ENCODE measurements at regions not wholly inside any gene's neighbourhood (a gene's known extent, or its start where the extent isn't known, plus 50 kb on each side); places are given as distances from the start of the nearest gene placed in this dataset.

DNA sequence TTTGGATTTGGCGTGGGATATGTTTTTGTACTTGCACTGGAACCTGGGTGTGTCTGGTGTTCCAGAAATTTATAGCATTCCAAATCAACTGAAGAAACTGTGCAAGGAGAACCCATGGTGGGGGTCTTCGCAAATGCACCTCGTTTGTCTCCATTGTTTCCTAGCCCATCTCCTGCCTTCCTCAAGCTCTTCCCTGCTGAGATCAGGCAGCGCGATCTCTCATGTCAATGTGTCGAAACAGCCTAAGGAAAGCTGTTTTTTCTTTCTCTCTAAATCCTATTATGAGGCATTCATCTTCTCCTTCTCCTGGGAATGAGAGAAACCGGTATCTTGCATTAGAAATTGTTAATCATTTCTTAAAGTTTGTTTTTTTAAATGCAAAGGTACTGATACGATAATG, 131.0 kb downstream of the KLF5 start:
- H2BK12ac ChIP-seq (ENCODE audit: low read length in 2 of 2) = no peak overlapping the region
- H3K4ac ChIP-seq (ENCODE audit: low read depth in 1 of 2, low read length in 2 of 2) = no peak overlapping the region
- H2BK5ac ChIP-seq (ENCODE audit: low read depth, low read length, poor library complexity, severe bottlenecking) = no peak overlapping the region
- no peak overlapping the region for H3K23ac ChIP-seq (ENCODE audit: low read length in 2 of 2)
- WGBS = 59% methylated on average over 7 of the region's 8 CpGs
- no peak overlapping the region for H2AFZ ChIP-seq (ENCODE audit: low read depth, low read length)
- no peak overlapping the region for H4K91ac ChIP-seq (ENCODE audit: low read length)
- no peaks in the 10 kb centered on the region for H3K9me3 ChIP-seq (ENCODE audit: control insufficient read depth, low read length)
- H3K27me3 ChIP-seq (ENCODE audit: control insufficient read depth in 1 of 2, insufficient read depth in 1 of 2, low read length in 2 of 2) = no peaks in the 10 kb centered on the region
- no peaks in the 10 kb centered on the region for H3K79me1 ChIP-seq (replicated peaks; ENCODE audit: low read length, poor library complexity, severe bottlenecking)
- no peaks in the 10 kb centered on the region for H3K4me1 ChIP-seq (ENCODE audit: control insufficient read depth, insufficient read depth, low read depth, low read length)
- H3K14ac ChIP-seq (ENCODE audit: low read length in 2 of 2) = no peak overlapping the region
- peak overlapping the region in 1 of 2 experiments; percentile 31 for H3K4me3 ChIP-seq (ENCODE audit: insufficient read depth in 1 of 2, low read depth in 1 of 2, low read length in 2 of 2)
- H3K36me3 ChIP-seq (ENCODE audit: control insufficient read depth in 1 of 2, insufficient read depth in 2 of 2, low read depth in 1 of 2, low read length in 2 of 2) = no peaks in the 10 kb centered on the region
- no peak overlapping the region for H3K9ac ChIP-seq (ENCODE audit: low read length)
- no peak for DNase-seq
- no peak overlapping the region for H2BK15ac ChIP-seq (ENCODE audit: low read depth, poor library complexity, severe bottlenecking)
- no peak overlapping the region for H2AK5ac ChIP-seq (ENCODE audit: low read length, severe bottlenecking)
- no peak overlapping the region for H3K18ac ChIP-seq (ENCODE audit: low read depth in 1 of 2, low read length in 2 of 2)
- H3K27ac ChIP-seq (ENCODE audit: low read length, poor library complexity, severe bottlenecking) = no peak overlapping the region
- no peak overlapping the region for H4K8ac ChIP-seq (ENCODE audit: low read length)
- no peak overlapping the region for H2BK120ac ChIP-seq (ENCODE audit: low read depth, low read length)
- peak overlapping the region; percentile 14 for H3K4me2 ChIP-seq (ENCODE audit: low read length, poor library complexity, severe bottlenecking)

DNA sequence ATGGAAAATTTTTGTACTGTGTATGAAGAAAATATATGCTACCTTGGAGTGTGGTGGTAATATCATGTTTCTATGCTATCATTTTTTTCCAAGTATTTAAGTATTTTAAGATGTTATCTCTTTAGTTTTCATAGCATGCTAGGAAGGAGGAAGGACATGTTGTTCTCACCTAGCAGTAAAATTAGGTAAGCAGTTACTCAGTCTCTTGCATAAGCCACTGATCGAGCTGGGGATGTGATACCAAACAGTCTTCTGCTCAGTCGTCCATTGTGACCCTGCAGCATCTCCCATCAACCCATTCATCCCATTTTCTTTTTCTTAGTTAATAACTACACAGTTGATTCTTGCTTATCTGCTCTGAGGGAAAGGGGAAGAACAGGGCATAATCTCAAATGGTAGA, 130.6 kb downstream of the KLF5 start:
- no peak overlapping the region for H2BK120ac ChIP-seq (ENCODE audit: low read depth, low read length)
- no peaks in the 10 kb centered on the region for H3K27me3 ChIP-seq (ENCODE audit: control insufficient read depth in 1 of 2, insufficient read depth in 1 of 2, low read length in 2 of 2)
- no peak overlapping the region for H4K91ac ChIP-seq (ENCODE audit: low read length)
- H2BK5ac ChIP-seq (ENCODE audit: low read depth, low read length, poor library complexity, severe bottlenecking) = no peak overlapping the region
- H3K23ac ChIP-seq (ENCODE audit: low read length in 2 of 2) = no peak overlapping the region
- H4K8ac ChIP-seq (ENCODE audit: low read length) = no peak overlapping the region
- no peaks in the 10 kb centered on the region for H3K9me3 ChIP-seq (ENCODE audit: control insufficient read depth, low read length)
- no peak overlapping the region for H2BK15ac ChIP-seq (ENCODE audit: low read depth, poor library complexity, severe bottlenecking)
- H2BK12ac ChIP-seq (ENCODE audit: low read length in 2 of 2) = no peak overlapping the region
- no peak for DNase-seq
- no peaks in the 10 kb centered on the region for H3K4me1 ChIP-seq (ENCODE audit: control insufficient read depth, insufficient read depth, low read depth, low read length)
- no peak overlapping the region for H2AK5ac ChIP-seq (ENCODE audit: low read length, severe bottlenecking)
- H3K9ac ChIP-seq (ENCODE audit: low read length) = no peak overlapping the region
- no peak overlapping the region for H3K14ac ChIP-seq (ENCODE audit: low read length in 2 of 2)
- H3K4me3 ChIP-seq (ENCODE audit: insufficient read depth in 1 of 2, low read depth in 1 of 2, low read length in 2 of 2) = no peak overlapping the region
- no peaks in the 10 kb centered on the region for H3K79me1 ChIP-seq (replicated peaks; ENCODE audit: low read length, poor library complexity, severe bottlenecking)
- no peak overlapping the region for H3K4ac ChIP-seq (ENCODE audit: low read depth in 1 of 2, low read length in 2 of 2)
- 100% methylated on average over 1 of the region's 2 CpGs for WGBS
- no peak overlapping the region for H3K4me2 ChIP-seq (ENCODE audit: low read length, poor library complexity, severe bottlenecking)
- no peak overlapping the region for H3K18ac ChIP-seq (ENCODE audit: low read depth in 1 of 2, low read length in 2 of 2)
- no peaks in the 10 kb centered on the region for H3K36me3 ChIP-seq (ENCODE audit: control insufficient read depth in 1 of 2, insufficient read depth in 2 of 2, low read depth in 1 of 2, low read length in 2 of 2)
- no peak overlapping the region for H2AFZ ChIP-seq (ENCODE audit: low read depth, low read length)
- H3K27ac ChIP-seq (ENCODE audit: low read length, poor library complexity, severe bottlenecking) = no peak overlapping the region

GRCh38 chr13:73187106-73187505, 128.3 kb downstream of the KLF5 start:
- no peak overlapping the region for H4K91ac ChIP-seq (ENCODE audit: low read length)
- WGBS = 100% methylated on average over 3 of the region's 4 CpGs
- H3K4me3 ChIP-seq (ENCODE audit: insufficient read depth in 1 of 2, low read depth in 1 of 2, low read length in 2 of 2) = no peak overlapping the region

GRCh38 chr13:73179650-73180274, 121.0 kb downstream of the KLF5 start:
- Histone ChIP-seq H2BK5ac (ENCODE audit: low read depth, low read length, poor library complexity, severe bottlenecking) (no peak overlapping the region), H3K23ac (ENCODE audit: low read length in 2 of 2) (no peak overlapping the region), H3K4me3 (ENCODE audit: insufficient read depth in 1 of 2, low read depth in 1 of 2, low read length in 2 of 2) (no peak overlapping the region), H3K27me3 (ENCODE audit: control insufficient read depth in 1 of 2, insufficient read depth in 1 of 2, low read length in 2 of 2) (no peaks in the 10 kb centered on the region), H4K8ac (ENCODE audit: low read length) (no peak overlapping the region), H3K18ac (ENCODE audit: low read depth in 1 of 2, low read length in 2 of 2) (no peak overlapping the region), H2BK15ac (ENCODE audit: low read depth, poor library complexity, severe bottlenecking) (no peak overlapping the region), H3K9me3 (ENCODE audit: control insufficient read depth, low read length) (no peaks in the 10 kb centered on the region), H3K4ac (ENCODE audit: low read depth in 1 of 2, low read length in 2 of 2) (no peak overlapping the region), H3K9ac (ENCODE audit: low read length) (no peak overlapping the region), H3K4me1 (ENCODE audit: control insufficient read depth, insufficient read depth, low read depth, low read length) (no peaks in the 10 kb centered on the region), H3K27ac (ENCODE audit: low read length, poor library complexity, severe bottlenecking) (no peak overlapping the region), H3K79me1 (replicated peaks; ENCODE audit: low read length, poor library complexity, severe bottlenecking) (no peaks in the 10 kb centered on the region), H3K14ac (ENCODE audit: low read length in 2 of 2) (no peak overlapping the region), H3K4me2 (ENCODE audit: low read length, poor library complexity, severe bottlenecking) (no peak overlapping the region), H2BK12ac (ENCODE audit: low read length in 2 of 2) (no peak overlapping the region), H2BK120ac (ENCODE audit: low read depth, low read length) (no peak overlapping the region), H2AK5ac (ENCODE audit: low read length, severe bottlenecking) (no peak overlapping the region), H3K36me3 (ENCODE audit: control insufficient read depth in 1 of 2, insufficient read depth in 2 of 2, low read depth in 1 of 2, low read length in 2 of 2) (no peaks in the 10 kb centered on the region), H2AFZ (ENCODE audit: low read depth, low read length) (no peak overlapping the region), H4K91ac (ENCODE audit: low read length) (no peak overlapping the region)
- WGBS = 58% methylated on average over 3 of the region's 6 CpGs
- DNase-seq = peak; percentile 80

More at GRCh38 chr13:73187106-73187505, 128.3 kb downstream of the KLF5 start:
- Histone ChIP-seq H3K79me1 (replicated peaks; ENCODE audit: low read length, poor library complexity, severe bottlenecking) (no peaks in the 10 kb centered on the region), H2AK5ac (ENCODE audit: low read length, severe bottlenecking) (no peak overlapping the region), H3K4me1 (ENCODE audit: control insufficient read depth, insufficient read depth, low read depth, low read length) (no peaks in the 10 kb centered on the region), H3K23ac (ENCODE audit: low read length in 2 of 2) (no peak overlapping the region), H3K9ac (ENCODE audit: low read length) (no peak overlapping the region), H2AFZ (ENCODE audit: low read depth, low read length) (no peak overlapping the region), H4K8ac (ENCODE audit: low read length) (no peak overlapping the region), H3K4me2 (ENCODE audit: low read length, poor library complexity, severe bottlenecking) (no peak overlapping the region), H3K36me3 (ENCODE audit: control insufficient read depth in 1 of 2, insufficient read depth in 2 of 2, low read depth in 1 of 2, low read length in 2 of 2) (no peaks in the 10 kb centered on the region), H2BK12ac (ENCODE audit: low read length in 2 of 2) (no peak overlapping the region), H3K14ac (ENCODE audit: low read length in 2 of 2) (no peak overlapping the region), H2BK120ac (ENCODE audit: low read depth, low read length) (no peak overlapping the region), H3K18ac (ENCODE audit: low read depth in 1 of 2, low read length in 2 of 2) (no peak overlapping the region), H3K27ac (ENCODE audit: low read length, poor library complexity, severe bottlenecking) (no peak overlapping the region), H3K27me3 (ENCODE audit: control insufficient read depth in 1 of 2, insufficient read depth in 1 of 2, low read length in 2 of 2) (no peaks in the 10 kb centered on the region), H2BK15ac (ENCODE audit: low read depth, poor library complexity, severe bottlenecking) (no peak overlapping the region), H2BK5ac (ENCODE audit: low read depth, low read length, poor library complexity, severe bottlenecking) (no peak overlapping the region), H3K4ac (ENCODE audit: low read depth in 1 of 2, low read length in 2 of 2) (no peak overlapping the region), H3K9me3 (ENCODE audit: control insufficient read depth, low read length) (no peaks in the 10 kb centered on the region)
- no peak for DNase-seq

All from mesenchymal stem cell (in vitro differentiated cells and primary cell).